ENCODE measurements at regions not wholly inside any gene's neighbourhood (a gene's known extent, or its start where the extent isn't known, plus 50 kb on each side); places are given as distances from the start of the nearest gene placed in this dataset.

- H2BK15ac ChIP-seq (ENCODE audit: low read depth, low read length): no peak overlapping the region
- no peaks in the 10 kb centered on the region for H3K4me1 ChIP-seq (ENCODE audit: control insufficient read depth, insufficient read depth, low read length)
- TF ChIP-seq CEBPB (IDR thresholded peaks at IDR 0.05; ENCODE audit: low read depth, low read length) (no peak), MAFK (IDR thresholded peaks at IDR 0.05; ENCODE audit: low read depth, low read length) (no peak), FOS (IDR thresholded peaks at IDR 0.05; ENCODE audit: low read depth, low read length) (no peak), SMC3 (IDR thresholded peaks at IDR 0.05; ENCODE audit: low read depth, low read length) (no peak), POLR2A (IDR thresholded peaks at IDR 0.05; ENCODE audit: low read depth, low read length) (no peak), NFE2L2 (IDR thresholded peaks at IDR 0.05; ENCODE audit: low read depth, low read length) (no peak), MAZ (IDR thresholded peaks at IDR 0.05; ENCODE audit: borderline replicate concordance, low read depth, low read length) (no peak), BHLHE40 (IDR thresholded peaks at IDR 0.05; ENCODE audit: low read depth, low read length) (no peak), RAD21 (IDR thresholded peaks at IDR 0.05; ENCODE audit: low read length) (no peak), ELK1 (IDR thresholded peaks at IDR 0.05; ENCODE audit: borderline replicate concordance, low read depth, low read length) (no peak), USF2 (IDR thresholded peaks at IDR 0.05; ENCODE audit: low read depth, low read length) (no peak)
- H4K20me1 ChIP-seq (ENCODE audit: insufficient read depth, low read length): no peaks in the 10 kb centered on the region
- no peak overlapping the region for H3K14ac ChIP-seq (replicated peaks; ENCODE audit: low read depth, low read length)
- H3K79me1 ChIP-seq (ENCODE audit: low read depth in 1 of 2, low read length in 2 of 2): no peaks in the 10 kb centered on the region
- dilution Hi-C loops (cut with HindIII; ENCODE audit: low sequenced_read_pairs, unreplicated experiment): no loop called here
- POLR2A ChIA-PET (ENCODE audit: unreplicated experiment): no interaction called here
- no peak overlapping the region for H4K5ac ChIP-seq (ENCODE audit: low read depth, low read length)
- no peaks in the 10 kb centered on the region for H3K36me3 ChIP-seq (ENCODE audit: control insufficient read depth, insufficient read depth, low read length)
- peaks cover 50% of the 10 kb centered on the region for H3K9me3 ChIP-seq (ENCODE audit: control insufficient read depth, insufficient read depth, low read length)
- H3K27ac ChIP-seq (ENCODE audit: insufficient read depth, low read length): no peak overlapping the region
- no TSS peak for BruUV-seq (replicated peaks)
- H3K4me3 ChIP-seq (ENCODE audit: insufficient read depth, low read depth, low read length): no peak overlapping the region
- no peak overlapping the region for H3K4me2 ChIP-seq (ENCODE audit: low read depth, low read length)
- no peak overlapping the region for H2BK5ac ChIP-seq (ENCODE audit: low read depth, low read length, poor library complexity, severe bottlenecking)
- H2BK20ac ChIP-seq (ENCODE audit: low read depth, low read length): no peak overlapping the region
- no peak overlapping the region for H2BK120ac ChIP-seq (ENCODE audit: low read depth, low read length)
- no peak overlapping the region for H3K23ac ChIP-seq (ENCODE audit: low read depth, low read length)
- H3K18ac ChIP-seq (ENCODE audit: low read depth, low read length): no peak overlapping the region
- no peak overlapping the region for H3K9ac ChIP-seq (ENCODE audit: low read depth, low read length)
- H3K4ac ChIP-seq (ENCODE audit: low read depth, low read length): no peak overlapping the region
- H2AK5ac ChIP-seq (ENCODE audit: low read depth, low read length): no peak overlapping the region
- DNase-seq (no peak), ATAC-seq (ENCODE audit: low read depth) (no peak)
- no peaks in the 10 kb centered on the region for H3K27me3 ChIP-seq (ENCODE audit: control insufficient read depth, insufficient read depth, low read length)
- in situ Hi-C loops (cut with MboI; ENCODE audit: low sequenced_read_pairs): no loop called here
- H2AK9ac ChIP-seq (replicated peaks; ENCODE audit: low read depth, low read length, poor library complexity): no peak overlapping the region
- no peak overlapping the region for H2AFZ ChIP-seq (replicated peaks; ENCODE audit: low read length, poor library complexity)
- H4K91ac ChIP-seq (ENCODE audit: insufficient read depth, low read depth, low read length): no peak overlapping the region
- WGBS, 2 experiments (ENCODE audit: extremely low coverage in 2 of 2, insufficient read length in 1 of 2): 62% methylated on average over 9 of the region's 17 CpGs; no CpG with 5 or more reads in 1 of the 2 experiments
- no peaks in the 10 kb centered on the region for H3K9me1 ChIP-seq (ENCODE audit: insufficient read depth, low read length)
- intact Hi-C loops (cut with micrococcal nuclease): no loop called here
- no peak overlapping the region for H3K56ac ChIP-seq (ENCODE audit: extremely low read depth, insufficient read depth, low read length)
- H4K8ac ChIP-seq (ENCODE audit: low read depth in 2 of 2, low read length in 2 of 2): no peak overlapping the region
- CTCF ChIA-PET: no interaction called here
These were observed 272.9 kb downstream of the BRD1 start for GRCh38 chr22:49554741-49555140.

All from IMR-90 (cell line).